ENCODE measurements at regions not wholly inside any gene's neighbourhood (a gene's known extent, or its start where the extent isn't known, plus 50 kb on each side); places are given as distances from the start of the nearest gene placed in this dataset.

DNA sequence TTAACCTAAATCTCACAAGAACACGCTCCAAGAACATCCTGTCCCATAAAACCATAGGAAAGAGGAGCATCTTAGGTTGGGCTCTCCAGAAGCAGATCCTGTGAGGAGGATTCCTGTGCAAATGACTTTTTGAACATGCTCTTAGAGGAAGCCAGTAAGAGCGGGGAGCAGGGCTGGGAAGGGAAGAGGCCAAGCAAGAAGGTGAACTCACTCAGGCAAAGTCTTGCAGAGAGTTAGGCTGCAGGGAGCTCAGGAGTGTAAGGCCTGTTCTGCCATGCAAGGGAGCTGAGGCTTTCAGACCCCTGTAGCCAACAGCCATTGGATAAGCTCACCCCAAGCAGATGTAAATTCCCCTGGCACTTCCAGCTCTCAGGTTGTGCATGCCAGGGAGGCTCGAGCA is 63.6 kb upstream of the LY86 start:
- no peaks in the 10 kb centered on the region for H4K20me1 ChIP-seq (ENCODE audit: control insufficient read depth, insufficient read depth, low read depth, low read length)
- H3K36me3 ChIP-seq (ENCODE audit: control insufficient read depth, low read length): no peaks in the 10 kb centered on the region
- H3K4me3 ChIP-seq (ENCODE audit: low read length): no peak overlapping the region
- no peaks in the 10 kb centered on the region for H3K4me1 ChIP-seq (ENCODE audit: control insufficient read depth, low read length)
- no peak overlapping the region for H3K27ac ChIP-seq (ENCODE audit: low read depth, low read length)
- no peaks in the 10 kb centered on the region for H3K9me3 ChIP-seq (ENCODE audit: control insufficient read depth, insufficient read depth, low read length)
- no peaks in the 10 kb centered on the region for H3F3A ChIP-seq (ENCODE audit: control insufficient read depth, insufficient read depth)
- H3K9me2 ChIP-seq (replicated peaks; ENCODE audit: control insufficient read depth, low read length): no peaks in the 10 kb centered on the region
- H3K79me2 ChIP-seq (ENCODE audit: control insufficient read depth, low read length): no peaks in the 10 kb centered on the region
- peaks cover 7% of the 10 kb centered on the region; the same call in 1 of the 2 replicates for H3K27me3 ChIP-seq (ENCODE audit: control insufficient read depth, low read length)
- TF ChIP-seq CTCF (IDR thresholded peaks at IDR 0.05; ENCODE audit: low read depth, low read length, poor library complexity, severe bottlenecking) (no peak), EZH2phosphoT487 (IDR thresholded peaks at IDR 0.05; ENCODE audit: borderline replicate concordance, low read length) (no peak)
- no peak overlapping the region for H3K4me2 ChIP-seq (ENCODE audit: low read length)

GRCh38 chr6:6525933-6526332 is 62.6 kb upstream of the LY86 start:
- no peaks in the 10 kb centered on the region for H3K9me3 ChIP-seq (ENCODE audit: control insufficient read depth, insufficient read depth, low read length)
- no peaks in the 10 kb centered on the region for H3F3A ChIP-seq (ENCODE audit: control insufficient read depth, insufficient read depth)
- H3K4me2 ChIP-seq (ENCODE audit: low read length): no peak overlapping the region
- H3K4me3 ChIP-seq (ENCODE audit: low read length): no peak overlapping the region
- no peak for TF ChIP-seq EZH2phosphoT487 (IDR thresholded peaks at IDR 0.05; ENCODE audit: borderline replicate concordance, low read length)
- no peak for TF ChIP-seq CTCF (IDR thresholded peaks at IDR 0.05; ENCODE audit: low read depth, low read length, poor library complexity, severe bottlenecking)
- no peak overlapping the region for H3K27ac ChIP-seq (ENCODE audit: low read depth, low read length)
- H3K9me2 ChIP-seq (replicated peaks; ENCODE audit: control insufficient read depth, low read length): no peaks in the 10 kb centered on the region
- no peaks in the 10 kb centered on the region for H4K20me1 ChIP-seq (ENCODE audit: control insufficient read depth, insufficient read depth, low read depth, low read length)
- H3K79me2 ChIP-seq (ENCODE audit: control insufficient read depth, low read length): no peaks in the 10 kb centered on the region
- H3K27me3 ChIP-seq (ENCODE audit: control insufficient read depth, low read length): peaks cover 7% of the 10 kb centered on the region; the same call in 1 of the 2 replicates
- no peaks in the 10 kb centered on the region for H3K36me3 ChIP-seq (ENCODE audit: control insufficient read depth, low read length)
- no peaks in the 10 kb centered on the region for H3K4me1 ChIP-seq (ENCODE audit: control insufficient read depth, low read length)

DNA sequence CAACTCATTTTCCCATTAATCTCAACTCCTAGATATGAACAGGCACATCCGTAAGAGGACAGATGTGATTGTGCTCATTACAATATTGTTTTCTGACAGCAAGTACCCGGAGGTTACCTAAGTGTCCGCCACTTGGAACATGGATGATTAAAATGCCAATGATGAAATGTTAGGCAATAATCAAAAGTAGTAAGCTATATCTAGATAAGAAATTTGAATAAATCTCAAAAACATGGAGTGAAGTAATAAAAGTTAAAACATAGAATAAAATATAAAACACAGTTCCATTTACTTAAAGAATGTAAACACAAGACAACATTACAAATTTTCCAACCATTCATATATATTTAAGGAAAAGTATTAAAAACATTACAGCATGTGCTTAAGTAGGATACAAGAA is 59.2 kb upstream of the LY86 start:
- Histone ChIP-seq H4K20me1 (ENCODE audit: control insufficient read depth, insufficient read depth, low read depth, low read length) (no peaks in the 10 kb centered on the region), H3K27ac (ENCODE audit: low read depth, low read length) (no peak overlapping the region), H3K36me3 (ENCODE audit: control insufficient read depth, low read length) (no peaks in the 10 kb centered on the region), H3K4me3 (ENCODE audit: low read length) (no peak overlapping the region), H3K4me1 (ENCODE audit: control insufficient read depth, low read length) (no peaks in the 10 kb centered on the region), H3K9me2 (replicated peaks; ENCODE audit: control insufficient read depth, low read length) (no peaks in the 10 kb centered on the region), H3K27me3 (ENCODE audit: control insufficient read depth, low read length) (peaks cover 11% of the 10 kb centered on the region; the same call in 1 of the 2 replicates), H3K9me3 (ENCODE audit: control insufficient read depth, insufficient read depth, low read length) (no peaks in the 10 kb centered on the region), H3K79me2 (ENCODE audit: control insufficient read depth, low read length) (no peaks in the 10 kb centered on the region), H3F3A (ENCODE audit: control insufficient read depth, insufficient read depth) (no peaks in the 10 kb centered on the region), H3K4me2 (ENCODE audit: low read length) (no peak overlapping the region)
- no peak for TF ChIP-seq CTCF (IDR thresholded peaks at IDR 0.05; ENCODE audit: low read depth, low read length, poor library complexity, severe bottlenecking)
- TF ChIP-seq EZH2phosphoT487 (IDR thresholded peaks at IDR 0.05; ENCODE audit: borderline replicate concordance, low read length): no peak
